Upper lobe of right lung (tissue), 1 donor: ENCODE measurements at regions not wholly inside any gene's neighbourhood (a gene's known extent, or its start where the extent isn't known, plus 50 kb on each side); places are given as distances from the start of the nearest gene placed in this dataset.
A peak's percentile ranks its signal among the peaks of the same experiment; 100 is the strongest.

Source experiments
- ATAC-seq: fragments of 200-7000 bp; cut with Tn5 transposase; one replicate; pipeline ENCODE4 v1.9.1; 2020; ENCODE audit warnings: mild to moderate bottlenecking, moderate library complexity
- DNase-seq: peaks from one replicate; pipeline ENCODE4 v3.0.0-alpha.2; 2020
- H3K27ac ChIP-seq: fragments of 200-600 bp; one replicate; pipeline ENCODE4 v1.8.0; 2022
- H3K27me3 ChIP-seq: fragments of 200-600 bp; one replicate; pipeline ENCODE4 v1.8.0; 2022; ENCODE audit warnings: mild to moderate bottlenecking
- H3K36me3 ChIP-seq: fragments of 200-600 bp; one replicate; pipeline ENCODE4 v1.8.0; 2022
- H3K4me1 ChIP-seq: fragments of 200-600 bp; one replicate; pipeline ENCODE4 v1.8.0; 2022
- H3K4me3 ChIP-seq: fragments of 200-600 bp; one replicate; pipeline ENCODE4 v1.8.0; 2022; ENCODE audit warnings: mild to moderate bottlenecking
- H3K9me3 ChIP-seq: fragments of 200-600 bp; one replicate; pipeline ENCODE4 v1.8.0; 2022
- intact Hi-C: fragments of 100-400 bp; cut with DNase I; formaldehyde crosslinking; loops from one replicate; pipeline ENCODE4 v1.11.0; 2022
- TF ChIP-seq, protein P1 (sequence below): fragments of 200-600 bp; IDR thresholded peaks from one replicate; pipeline ENCODE4 v1.8.0; 2022; ENCODE audit warnings: antibody characterized with exemption
- donor health status: DM: no; HTN: yes; CAD: no; lungs with severe emphysema.

DNA sequence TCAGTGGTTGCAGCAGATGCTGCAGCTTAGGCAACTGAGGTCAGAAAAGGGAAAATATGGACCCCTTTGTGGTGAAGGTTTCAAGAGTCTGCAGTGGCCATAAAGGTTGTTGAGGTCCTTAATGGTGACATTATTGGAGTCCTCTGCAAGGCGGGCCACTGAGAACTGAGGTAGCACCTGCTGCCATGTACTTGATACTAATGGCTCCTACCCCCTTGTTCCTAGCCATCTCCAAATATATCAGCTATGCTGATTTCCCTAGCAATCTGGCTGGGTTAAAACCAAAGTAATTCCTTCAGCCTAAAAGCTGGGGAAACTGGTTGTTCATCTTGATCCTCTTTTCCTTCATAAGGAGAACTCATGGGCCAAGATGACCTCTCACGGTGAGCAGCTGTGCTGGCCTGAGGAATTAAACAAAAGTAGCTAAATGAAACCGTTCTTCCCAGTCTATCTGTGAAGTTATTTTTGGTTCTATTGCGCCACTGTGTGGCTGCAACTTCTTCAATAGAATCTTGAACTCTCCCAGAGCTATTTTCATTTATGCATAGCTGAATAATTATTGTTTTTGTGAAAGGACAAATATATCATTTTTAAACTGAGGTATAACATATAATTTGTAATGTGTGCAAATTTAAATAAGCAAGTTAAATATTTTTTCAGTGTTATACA, 76.1 kb upstream of the PLSCR4 start:
- Histone ChIP-seq H3K4me3 (no peak overlapping the region), H3K27me3 (no peaks in the 10 kb centered on the region), H3K4me1 (no peaks in the 10 kb centered on the region), H3K9me3 (no peaks in the 10 kb centered on the region), H3K27ac (no peak overlapping the region), H3K36me3 (no peaks in the 10 kb centered on the region)
- DNase-seq (no peak), ATAC-seq (peak; percentile 77)
- TF ChIP-seq, protein P1, sequence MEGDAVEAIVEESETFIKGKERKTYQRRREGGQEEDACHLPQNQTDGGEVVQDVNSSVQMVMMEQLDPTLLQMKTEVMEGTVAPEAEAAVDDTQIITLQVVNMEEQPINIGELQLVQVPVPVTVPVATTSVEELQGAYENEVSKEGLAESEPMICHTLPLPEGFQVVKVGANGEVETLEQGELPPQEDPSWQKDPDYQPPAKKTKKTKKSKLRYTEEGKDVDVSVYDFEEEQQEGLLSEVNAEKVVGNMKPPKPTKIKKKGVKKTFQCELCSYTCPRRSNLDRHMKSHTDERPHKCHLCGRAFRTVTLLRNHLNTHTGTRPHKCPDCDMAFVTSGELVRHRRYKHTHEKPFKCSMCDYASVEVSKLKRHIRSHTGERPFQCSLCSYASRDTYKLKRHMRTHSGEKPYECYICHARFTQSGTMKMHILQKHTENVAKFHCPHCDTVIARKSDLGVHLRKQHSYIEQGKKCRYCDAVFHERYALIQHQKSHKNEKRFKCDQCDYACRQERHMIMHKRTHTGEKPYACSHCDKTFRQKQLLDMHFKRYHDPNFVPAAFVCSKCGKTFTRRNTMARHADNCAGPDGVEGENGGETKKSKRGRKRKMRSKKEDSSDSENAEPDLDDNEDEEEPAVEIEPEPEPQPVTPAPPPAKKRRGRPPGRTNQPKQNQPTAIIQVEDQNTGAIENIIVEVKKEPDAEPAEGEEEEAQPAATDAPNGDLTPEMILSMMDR = peak; percentile 54
- intact Hi-C loops = loop anchor here (10.0 kb wide), 2 partner anchors 112 to 248 kb away; no protein-coding TSS in a partner anchor

DNA sequence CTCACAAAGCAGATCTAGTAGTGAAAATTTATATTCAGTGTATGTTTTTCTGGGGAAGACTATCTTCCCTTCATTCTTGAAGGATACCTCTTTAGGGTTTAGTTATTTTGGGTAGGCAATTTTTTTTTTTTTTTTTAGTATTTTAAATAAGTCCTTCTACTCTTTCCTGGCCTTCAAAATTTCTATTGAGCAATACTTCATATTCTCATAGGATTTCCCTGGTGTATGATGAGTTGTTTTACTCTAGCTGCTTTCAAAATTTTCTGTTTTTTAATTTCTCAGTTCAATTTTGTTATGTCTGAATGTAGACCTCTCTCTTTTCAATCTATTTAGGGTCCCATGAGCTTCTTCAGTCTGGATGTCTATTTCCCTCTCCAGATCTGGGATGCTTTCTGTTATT, 74.3 kb upstream of the PLSCR4 start:
- ATAC-seq (no peak), DNase-seq (no peak)
- TF ChIP-seq, protein P1 = no peak
- H3K36me3 ChIP-seq = no peaks in the 10 kb centered on the region
- H3K27me3 ChIP-seq = no peaks in the 10 kb centered on the region
- no peaks in the 10 kb centered on the region for H3K9me3 ChIP-seq
- no peak overlapping the region for H3K27ac ChIP-seq
- intact Hi-C loops = loop anchor here (10.0 kb wide), 2 partner anchors 110 to 250 kb away; no protein-coding TSS in a partner anchor
- H3K4me3 ChIP-seq = no peak overlapping the region
- no peaks in the 10 kb centered on the region for H3K4me1 ChIP-seq

GRCh38 chr3:146322216-146322817, 71.4 kb upstream of the PLSCR4 start:
- Histone ChIP-seq H3K27ac (no peak overlapping the region), H3K27me3 (no peaks in the 10 kb centered on the region), H3K9me3 (no peaks in the 10 kb centered on the region), H3K4me3 (no peak overlapping the region), H3K36me3 (no peaks in the 10 kb centered on the region), H3K4me1 (no peaks in the 10 kb centered on the region)
- DNase-seq = no peak
- intact Hi-C loops = loop anchor here (10.0 kb wide), 2 partner anchors 108 to 252 kb away; no protein-coding TSS in a partner anchor
- ATAC-seq = no peak
- TF ChIP-seq, protein P1 = no peak

- Histone ChIP-seq H3K4me1 (peaks cover 4% of the 10 kb centered on the region), H3K27ac (no peak overlapping the region), H3K9me3 (no peaks in the 10 kb centered on the region), H3K27me3 (no peaks in the 10 kb centered on the region), H3K36me3 (no peaks in the 10 kb centered on the region), H3K4me3 (no peak overlapping the region)
- ATAC-seq = no peak
- intact Hi-C loops = no loop called here
- DNase-seq = no peak
- TF ChIP-seq, protein P1 = no peak
Measured at GRCh38 chr3:146314871-146315270, 64.0 kb upstream of the PLSCR4 start.

GRCh38 chr3:146313746-146314111, 62.8 kb upstream of the PLSCR4 start:
- Histone ChIP-seq H3K4me1 (peaks cover 13% of the 10 kb centered on the region), H3K27ac (no peak overlapping the region), H3K27me3 (no peaks in the 10 kb centered on the region), H3K4me3 (no peak overlapping the region), H3K9me3 (no peaks in the 10 kb centered on the region), H3K36me3 (no peaks in the 10 kb centered on the region)
- intact Hi-C loops = no loop called here
- DNase-seq = no peak
- peak; percentile 57 for ATAC-seq
- TF ChIP-seq, protein P1 = no peak
